Immature natural killer cell (primary cell): ENCODE measurements at regions not wholly inside any gene's neighbourhood (a gene's known extent, or its start where the extent isn't known, plus 50 kb on each side); places are given as distances from the start of the nearest gene placed in this dataset.

Source experiments
- DNase-seq, 3 donors: peaks; one replicate each; pipeline ENCODE4 v3.0.0; 2022; ENCODE audit warnings: mixed read lengths in 1 of 3
- H3K27ac Mint-ChIP-seq, 6 donors: one replicate each; pipeline ENCODE4 v1.8.0; 2020; ENCODE audit warnings: mixed read lengths in 6 of 6, mild to moderate bottlenecking in 5 of 6, inconsistent platforms in 4 of 6, moderate library complexity in 3 of 6
- H3K27me3 Mint-ChIP-seq, 3 donors: one replicate each; pipeline ENCODE4 v1.8.0; 2020 to 2021; ENCODE audit warnings: low read depth in 3 of 3, mild to moderate bottlenecking in 3 of 3, mixed read lengths in 3 of 3, moderate library complexity in 3 of 3, inconsistent platforms in 1 of 3
- H3K36me3 Mint-ChIP-seq, 3 donors: one replicate each; pipeline ENCODE4 v1.8.0; 2020; ENCODE audit warnings: mixed read lengths in 3 of 3, inconsistent platforms in 2 of 3, mild to moderate bottlenecking in 2 of 3
- H3K4me1 Mint-ChIP-seq, 2 donors: one replicate each; pipeline ENCODE4 v1.8.0; 2020; ENCODE audit warnings: inconsistent platforms in 2 of 2, mild to moderate bottlenecking in 2 of 2, mixed read lengths in 2 of 2, moderate library complexity in 1 of 2
- H3K4me3 Mint-ChIP-seq, 5 donors: one replicate each; pipeline ENCODE4 v1.8.0; 2020; ENCODE audit warnings: mild to moderate bottlenecking in 5 of 5, mixed read lengths in 5 of 5, inconsistent platforms in 3 of 5, moderate library complexity in 3 of 5
- H3K9me3 Mint-ChIP-seq, 6 donors: one replicate each; pipeline ENCODE4 v1.8.0; 2020; ENCODE audit warnings: mild to moderate bottlenecking in 6 of 6, mixed read lengths in 6 of 6, inconsistent platforms in 4 of 6, moderate library complexity in 3 of 6

DNA sequence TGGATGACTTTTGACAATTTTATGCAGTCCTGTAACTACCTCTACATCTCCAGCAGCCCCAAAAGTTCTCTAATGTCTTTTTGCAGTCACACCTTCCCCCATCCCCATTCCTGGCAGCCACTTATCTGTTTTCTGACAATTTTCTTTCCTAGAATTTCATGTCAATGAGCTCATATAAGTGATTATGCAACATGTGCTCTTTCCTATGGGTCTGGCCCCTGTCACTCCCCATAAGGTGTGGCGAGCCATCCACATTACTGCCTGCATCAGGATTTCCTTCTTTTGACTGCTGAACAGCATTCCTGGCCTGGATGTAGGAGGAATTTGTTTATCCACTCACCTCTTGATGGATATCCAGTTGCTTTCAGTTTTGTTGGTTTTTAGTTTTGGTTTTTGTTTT, 146.7 kb upstream of the MGMT start:
- H3K4me3 Mint-ChIP-seq, result no peak overlapping the region
- peaks cover 2 to 19% (median 9%) of the 10 kb centered on the region in 6 donors for H3K9me3 Mint-ChIP-seq

GRCh38 chr10:129321727-129322126, 145.3 kb upstream of the MGMT start:
- no peak overlapping the region for H3K27ac Mint-ChIP-seq
- no peak for DNase-seq
- H3K27me3 Mint-ChIP-seq, result peaks cover 0 to 8% (median 2%) of the 10 kb centered on the region in 3 donors
- no peaks in the 10 kb centered on the region for H3K36me3 Mint-ChIP-seq
- no peaks in the 10 kb centered on the region for H3K4me1 Mint-ChIP-seq
- peaks cover 2 to 9% (median 5%) of the 10 kb centered on the region in 6 donors for H3K9me3 Mint-ChIP-seq
- no peak overlapping the region for H3K4me3 Mint-ChIP-seq

More for the DNA sequence above, 146.7 kb upstream of the MGMT start:
- peaks cover 2 to 8% (median 2%) of the 10 kb centered on the region in 3 donors for H3K27me3 Mint-ChIP-seq
- H3K27ac Mint-ChIP-seq, result no peak overlapping the region
- no peaks in the 10 kb centered on the region for H3K36me3 Mint-ChIP-seq
- no peaks in the 10 kb centered on the region for H3K4me1 Mint-ChIP-seq
- DNase-seq, result no peak

DNA sequence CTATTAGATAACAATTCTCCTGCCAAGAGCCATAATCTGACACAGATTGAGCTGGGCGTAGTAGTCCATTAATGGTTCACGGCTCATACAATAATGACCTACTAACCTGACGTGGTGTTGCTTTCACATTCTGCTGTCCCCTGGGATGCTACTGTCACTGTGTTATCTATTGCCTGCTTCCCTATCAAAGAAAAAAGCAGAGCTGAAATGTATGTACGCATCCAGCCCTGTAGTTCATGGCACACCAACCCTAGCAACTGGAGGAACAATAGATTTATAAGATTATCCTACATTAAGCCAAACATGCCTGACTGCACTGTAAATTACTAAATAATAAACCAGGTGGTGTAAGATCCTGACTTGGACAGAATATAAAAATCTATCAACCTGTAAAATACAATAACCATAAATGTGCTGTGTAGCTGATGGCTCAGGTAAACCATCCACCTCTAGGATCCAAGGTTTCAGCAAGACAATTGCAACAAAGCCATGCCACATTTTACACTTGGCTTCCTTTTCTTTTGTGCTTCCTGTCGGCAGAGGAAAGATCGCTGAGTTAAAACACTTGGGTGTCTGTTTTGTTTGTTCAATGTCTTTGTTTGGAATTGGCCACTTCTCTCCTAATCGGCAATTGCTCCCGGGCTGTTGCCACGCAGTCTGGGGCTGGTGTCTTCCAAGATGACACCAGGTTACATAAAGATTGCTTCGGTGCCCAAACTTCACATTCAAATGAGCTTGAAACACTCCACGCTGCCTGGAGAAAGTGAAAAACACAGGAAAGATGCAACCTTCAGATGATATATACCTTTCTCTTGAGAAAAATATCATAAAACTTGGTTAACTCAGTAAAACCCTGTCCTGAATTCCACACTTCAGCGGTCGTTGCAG, 143.9 kb upstream of the MGMT start:
- H3K27ac Mint-ChIP-seq, result no peak overlapping the region
- no peaks in the 10 kb centered on the region for H3K36me3 Mint-ChIP-seq
- H3K27me3 Mint-ChIP-seq, result peaks cover 0 to 8% (median 2%) of the 10 kb centered on the region in 3 donors
- H3K4me3 Mint-ChIP-seq, result no peak overlapping the region
- peaks cover 0 to 6% (median 0%) of the 10 kb centered on the region in 6 donors for H3K9me3 Mint-ChIP-seq
- DNase-seq, result no peak
- no peaks in the 10 kb centered on the region for H3K4me1 Mint-ChIP-seq

DNA sequence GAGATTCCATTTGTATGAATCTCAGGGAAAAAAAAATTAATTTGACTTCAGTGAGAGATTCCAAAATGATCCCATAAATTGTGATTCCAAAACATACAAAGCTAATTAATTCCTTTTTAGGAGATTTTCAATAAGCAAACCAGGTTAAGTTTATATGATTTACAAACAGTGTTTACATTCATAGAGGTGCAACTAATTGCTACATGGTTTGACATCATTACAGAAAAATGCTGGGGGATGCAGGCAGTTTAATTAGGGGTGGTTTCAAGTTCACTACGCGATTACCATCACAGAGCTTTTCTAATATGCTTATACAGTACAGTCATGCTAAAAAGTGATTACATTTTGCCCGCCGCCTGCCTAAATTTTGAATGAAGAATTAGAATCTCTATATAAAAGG, 143.2 kb upstream of the MGMT start:
- Mint-ChIP-seq H3K9me3 (peaks cover 0 to 4% (median 0%) of the 10 kb centered on the region in 6 donors), H3K4me1 (no peaks in the 10 kb centered on the region), H3K27me3 (peaks cover 0 to 8% (median 2%) of the 10 kb centered on the region in 3 donors), H3K4me3 (no peak overlapping the region), H3K27ac (no peak overlapping the region), H3K36me3 (no peaks in the 10 kb centered on the region)
- no peak for DNase-seq

- H3K36me3 Mint-ChIP-seq, result no peaks in the 10 kb centered on the region
- no peak overlapping the region for H3K27ac Mint-ChIP-seq
- H3K9me3 Mint-ChIP-seq, result no peaks in the 10 kb centered on the region
- H3K27me3 Mint-ChIP-seq, result peaks cover 0 to 12% (median 2%) of the 10 kb centered on the region in 3 donors
- H3K4me3 Mint-ChIP-seq, result no peak overlapping the region
- no peaks in the 10 kb centered on the region for H3K4me1 Mint-ChIP-seq
- no peak for DNase-seq
These were observed 141.1 kb upstream of the MGMT start for GRCh38 chr10:129325893-129326292.

GRCh38 chr10:129328546-129328945, 138.5 kb upstream of the MGMT start:
- Mint-ChIP-seq H3K4me1 (no peaks in the 10 kb centered on the region), H3K4me3 (no peak overlapping the region), H3K27me3 (peaks cover 0 to 17% (median 5%) of the 10 kb centered on the region in 3 donors), H3K27ac (no peak overlapping the region), H3K36me3 (no peaks in the 10 kb centered on the region), H3K9me3 (no peaks in the 10 kb centered on the region)
- no peak for DNase-seq

- Mint-ChIP-seq H3K4me3 (no peak overlapping the region), H3K27ac (no peak overlapping the region), H3K4me1 (no peaks in the 10 kb centered on the region), H3K36me3 (no peaks in the 10 kb centered on the region), H3K27me3 (peaks cover 0 to 19% (median 3%) of the 10 kb centered on the region in 3 donors), H3K9me3 (no peaks in the 10 kb centered on the region)
- DNase-seq, result no peak
These were observed 137.5 kb upstream of the MGMT start for GRCh38 chr10:129329385-129330055.

GRCh38 chr10:129330211-129330610, 136.8 kb upstream of the MGMT start:
- DNase-seq, result no peak
- Mint-ChIP-seq H3K4me3 (no peak overlapping the region), H3K27ac (no peak overlapping the region), H3K4me1 (no peaks in the 10 kb centered on the region), H3K9me3 (no peaks in the 10 kb centered on the region), H3K36me3 (no peaks in the 10 kb centered on the region), H3K27me3 (peaks cover 0 to 19% (median 2%) of the 10 kb centered on the region in 3 donors)

GRCh38 chr10:129331207-129331838, 135.7 kb upstream of the MGMT start:
- H3K4me3 Mint-ChIP-seq, result no peak overlapping the region
- H3K27me3 Mint-ChIP-seq, result peaks cover 0 to 19% (median 2%) of the 10 kb centered on the region in 3 donors
- H3K9me3 Mint-ChIP-seq, result no peaks in the 10 kb centered on the region
- no peaks in the 10 kb centered on the region for H3K4me1 Mint-ChIP-seq
- DNase-seq, result no peak
- H3K27ac Mint-ChIP-seq, result no peak overlapping the region
- no peaks in the 10 kb centered on the region for H3K36me3 Mint-ChIP-seq

GRCh38 chr10:129331839-129332220, 135.2 kb upstream of the MGMT start:
- Mint-ChIP-seq H3K9me3 (no peaks in the 10 kb centered on the region), H3K36me3 (no peaks in the 10 kb centered on the region), H3K4me3 (no peak overlapping the region), H3K4me1 (no peaks in the 10 kb centered on the region), H3K27me3 (peaks cover 1 to 19% (median 2%) of the 10 kb centered on the region in 3 donors), H3K27ac (no peak overlapping the region)
- no peak for DNase-seq

GRCh38 chr10:129332476-129332875, 134.6 kb upstream of the MGMT start:
- no peak overlapping the region for H3K4me3 Mint-ChIP-seq
- no peaks in the 10 kb centered on the region for H3K4me1 Mint-ChIP-seq
- peaks cover 1 to 19% (median 2%) of the 10 kb centered on the region in 3 donors for H3K27me3 Mint-ChIP-seq
- H3K9me3 Mint-ChIP-seq, result no peaks in the 10 kb centered on the region
- DNase-seq, result peak in 1 of 3 donors; percentile 5
- H3K36me3 Mint-ChIP-seq, result no peaks in the 10 kb centered on the region
- H3K27ac Mint-ChIP-seq, result no peak overlapping the region

GRCh38 chr10:129333706-129334105, 133.3 kb upstream of the MGMT start:
- Mint-ChIP-seq H3K27me3 (peaks cover 1 to 19% (median 2%) of the 10 kb centered on the region in 3 donors), H3K27ac (no peak overlapping the region), H3K4me3 (no peak overlapping the region), H3K9me3 (no peaks in the 10 kb centered on the region), H3K4me1 (no peaks in the 10 kb centered on the region), H3K36me3 (no peaks in the 10 kb centered on the region)
- no peak for DNase-seq

- no peaks in the 10 kb centered on the region for H3K36me3 Mint-ChIP-seq
- no peak overlapping the region for H3K4me3 Mint-ChIP-seq
- no peaks in the 10 kb centered on the region for H3K9me3 Mint-ChIP-seq
- H3K27ac Mint-ChIP-seq, result peak overlapping the region in 1 of 6 donors; percentile 61
- DNase-seq, result no peak
- H3K27me3 Mint-ChIP-seq, result peaks cover 1 to 18% (median 2%) of the 10 kb centered on the region in 3 donors
- H3K4me1 Mint-ChIP-seq, result no peaks in the 10 kb centered on the region
These were observed 132.8 kb upstream of the MGMT start for GRCh38 chr10:129334266-129334665.

GRCh38 chr10:129335396-129335795, 131.6 kb upstream of the MGMT start:
- Mint-ChIP-seq H3K27me3 (peaks cover 1 to 9% (median 2%) of the 10 kb centered on the region in 3 donors), H3K27ac (no peak overlapping the region), H3K4me1 (no peaks in the 10 kb centered on the region), H3K9me3 (no peaks in the 10 kb centered on the region), H3K4me3 (no peak overlapping the region), H3K36me3 (no peaks in the 10 kb centered on the region)
- DNase-seq, result no peak
